B cell (primary cell): ENCODE measurements at regions not wholly inside any gene's neighbourhood (a gene's known extent, or its start where the extent isn't known, plus 50 kb on each side); places are given as distances from the start of the nearest gene placed in this dataset.
"Not testable (repeated sequence)": the region's sequence is repeated elsewhere in the genome, so short reads cannot be mapped to it uniquely, and the experiment has no call there.

Source experiments
- ATAC-seq: fragments of 200-7000 bp; cut with Tn5 transposase; one replicate; pipeline ENCODE4 v1.10.0; 2021; ENCODE audit warnings: low read depth, mild to moderate bottlenecking, moderate number of reproducible peaks, moderate library complexity
- CTCF ChIA-PET: fragments of 350-600 bp; sonication (Branson Sonifier 250); formaldehyde crosslinking; loops from one replicate; lab custom pipeline; 2021; ENCODE audit warnings: antibody characterized with exemption, inconsistent platforms; lab: Charles Lee
- POLR2A ChIA-PET: fragments of 350-600 bp; sonication (Branson Sonifier 250); formaldehyde crosslinking; loops from one replicate; lab custom pipeline; 2021; ENCODE audit warnings: antibody characterized with exemption; lab: Charles Lee
- DNase-seq: peaks from one replicate; pipeline ENCODE4 v3.0.0; 2013
- H2AFZ ChIP-seq: 2 replicates; pipeline ENCODE4 v1.6.1; 2012; ENCODE audit warnings: mild to moderate bottlenecking, low read depth, low read length; ENCODE audit not compliant: insufficient read depth, poor library complexity, severe bottlenecking
- H3K27ac ChIP-seq, 2 donors: 1 replicate in 1 of 2; 2 replicates in 1 of 2; pipeline ENCODE4 v1.5.1; 2012 to 2013; ENCODE audit warnings: low read length in 2 of 2, mild to moderate bottlenecking in 2 of 2, moderate library complexity in 1 of 2
- H3K27me3 ChIP-seq, 4 experiments: fragments of 200-600 bp in 1 of 4; sonication (generic) in 1 of 4; replicated peaks in 1 of 4; 1 replicate in 2 of 4; 2 replicates in 2 of 4; pipeline versions ENCODE4 v1.6.1 to v1.7.0; 2013 to 2016; ENCODE audit warnings: low read length in 3 of 4, mild to moderate bottlenecking in 2 of 4, mixed read lengths in 1 of 4, moderate library complexity in 1 of 4; ENCODE audit not compliant: insufficient read depth in 4 of 4, control insufficient read depth in 3 of 4; ENCODE audit errors: control extremely low read depth in 1 of 4
- H3K36me3 ChIP-seq, 2 experiments: replicated peaks in 1 of 2; 1 replicate in 1 of 2; 2 replicates in 1 of 2; pipeline versions ENCODE4 v1.6.1 to v1.7.1; 2013; ENCODE audit warnings: low read length in 1 of 2; ENCODE audit not compliant: insufficient read depth in 2 of 2, control insufficient read depth in 1 of 2; ENCODE audit errors: control extremely low read depth in 1 of 2, extremely low read depth in 1 of 2
- H3K4me1 ChIP-seq, 2 donors: fragments of 200-600 bp in 1 of 2; sonication (generic) in 1 of 2; 1 replicate in 1 of 2; 2 replicates in 1 of 2; pipeline versions ENCODE4 v1.5.1 to v1.6.1; 2013 to 2017; ENCODE audit warnings: low read length in 2 of 2; ENCODE audit not compliant: control insufficient read depth in 2 of 2, insufficient read depth in 2 of 2
- H3K4me2 ChIP-seq: replicated peaks from 2 replicates; pipeline ENCODE3; 2012; ENCODE audit warnings: mild to moderate bottlenecking, low read depth, low read length; ENCODE audit not compliant: poor library complexity, severe bottlenecking
- H3K4me3 ChIP-seq, 5 experiments: fragments of 200-600 bp in 1 of 5; sonication (generic) in 1 of 5; 1 replicate in 3 of 5; 2 replicates in 2 of 5; pipeline versions ENCODE4 v1.5.1 to v1.7.0; 2011 to 2016; ENCODE audit warnings: low read length in 4 of 5, mild to moderate bottlenecking in 4 of 5, low read depth in 2 of 5, control low read depth in 1 of 5, moderate library complexity in 1 of 5; ENCODE audit not compliant: insufficient read depth in 1 of 5; ENCODE audit errors: control extremely low read depth in 1 of 5, extremely low read depth in 1 of 5
- H3K79me2 ChIP-seq: fragments of 200-600 bp; sonication (generic); one replicate; pipeline ENCODE4 v1.6.0; 2016; ENCODE audit warnings: low read length; ENCODE audit not compliant: control insufficient read depth, insufficient read depth
- H3K9ac ChIP-seq: fragments of 200-600 bp; sonication (generic); 2 replicates; pipeline ENCODE4 v1.6.1; 2017; ENCODE audit warnings: mild to moderate bottlenecking, low read length, moderate library complexity
- H3K9me3 ChIP-seq, 3 donors: one replicate each; pipeline versions ENCODE4 v1.6.1 to v1.7.1; 2013; ENCODE audit warnings: low read length in 2 of 3; ENCODE audit not compliant: control insufficient read depth in 2 of 3, insufficient read depth in 1 of 3; ENCODE audit errors: control extremely low read depth in 1 of 3
- H4K20me1 ChIP-seq: 2 replicates; pipeline ENCODE4 v1.6.0; 2012; ENCODE audit warnings: mild to moderate bottlenecking, low read length; ENCODE audit not compliant: insufficient read depth, control insufficient read depth, poor library complexity, severe bottlenecking
- H3K27ac Mint-ChIP-seq: one replicate; pipeline ENCODE4 v1.8.0; 2021; ENCODE audit warnings: mixed read lengths
- H3K27me3 Mint-ChIP-seq: one replicate; pipeline ENCODE4 v1.8.0; 2021; ENCODE audit warnings: mixed read lengths
- H3K4me1 Mint-ChIP-seq: one replicate; pipeline ENCODE4 v1.8.0; 2021; ENCODE audit warnings: mixed read lengths
- H3K4me3 Mint-ChIP-seq: one replicate; pipeline ENCODE4 v1.8.0; 2021; ENCODE audit warnings: mixed read lengths
- H3K9me3 Mint-ChIP-seq: one replicate; pipeline ENCODE4 v1.8.0; 2022; ENCODE audit warnings: mixed read lengths; ENCODE audit not compliant: insufficient read depth
- EZH2 ChIP-seq: IDR thresholded peaks from 2 replicates; pipeline ENCODE4 v1.6.1; 2012; ENCODE audit warnings: borderline replicate concordance, low read depth, mild to moderate bottlenecking, moderate library complexity, low read length; ENCODE audit not compliant: insufficient read depth, poor library complexity, severe bottlenecking
- whole genome bisulfite sequencing: methylation state at CpG from one replicate; pipeline ENCODE4 v1.1.5; 2013; ENCODE audit warnings: missing lambda C conversion rate; ENCODE audit not compliant: insufficient coverage; 5-methylcytosine and 5-hydroxymethylcytosine counted together
- intact Hi-C: fragments of 100-400 bp; cut with micrococcal nuclease; formaldehyde crosslinking; loops from one replicate; pipeline ENCODE4 v1.10.0; 2022
- TF ChIP-seq, protein P1 (sequence below): fragments of 200-600 bp; IDR thresholded peaks from one replicate; pipeline ENCODE4 v1.8.0; 2022; ENCODE audit warnings: antibody characterized with exemption, mild to moderate bottlenecking

DNA sequence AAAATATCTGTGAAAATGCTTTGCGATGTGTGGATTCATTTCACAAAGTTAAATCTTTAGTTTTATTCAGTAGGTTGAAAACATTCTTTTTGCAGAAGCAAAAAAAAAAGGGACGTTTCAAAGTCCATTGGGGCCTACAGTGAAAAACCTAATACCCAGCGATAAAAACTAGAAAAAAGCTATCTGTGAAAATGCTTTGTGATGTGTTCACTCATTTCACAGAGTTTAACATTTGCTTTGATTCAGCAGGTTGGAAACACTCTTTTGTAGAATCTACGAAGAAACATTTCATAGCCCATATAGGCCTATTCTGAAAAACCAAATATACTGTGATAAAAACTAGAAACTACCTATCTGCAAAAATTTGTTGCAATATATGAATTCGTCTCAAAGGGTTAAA, 113.6 kb upstream of the WSB1 start:
- DNase-seq (no peak), ATAC-seq (no peak)
- Histone ChIP-seq H3K27me3 (no peaks in the 10 kb centered on the region), H3K79me2 (no peaks in the 10 kb centered on the region), H3K36me3 (no peaks in the 10 kb centered on the region), H3K4me2 (no peak overlapping the region), H3K27ac (no peak overlapping the region), H3K9ac (no peak overlapping the region), H3K9me3 (peaks cover 0 to 9% (median 0%) of the 10 kb centered on the region in 3 donors), H3K4me3 (no peak overlapping the region), H4K20me1 (no peaks in the 10 kb centered on the region), H3K4me1 (peaks cover 10 to 15% of the 10 kb centered on the region in 2 donors), H2AFZ (no peak overlapping the region)
- CTCF ChIA-PET: interaction anchor here (1.4 kb wide), 1 partner anchor 56 kb away, joined by 3 read pairs; no protein-coding TSS in a partner anchor
- TF ChIP-seq, protein P1, sequence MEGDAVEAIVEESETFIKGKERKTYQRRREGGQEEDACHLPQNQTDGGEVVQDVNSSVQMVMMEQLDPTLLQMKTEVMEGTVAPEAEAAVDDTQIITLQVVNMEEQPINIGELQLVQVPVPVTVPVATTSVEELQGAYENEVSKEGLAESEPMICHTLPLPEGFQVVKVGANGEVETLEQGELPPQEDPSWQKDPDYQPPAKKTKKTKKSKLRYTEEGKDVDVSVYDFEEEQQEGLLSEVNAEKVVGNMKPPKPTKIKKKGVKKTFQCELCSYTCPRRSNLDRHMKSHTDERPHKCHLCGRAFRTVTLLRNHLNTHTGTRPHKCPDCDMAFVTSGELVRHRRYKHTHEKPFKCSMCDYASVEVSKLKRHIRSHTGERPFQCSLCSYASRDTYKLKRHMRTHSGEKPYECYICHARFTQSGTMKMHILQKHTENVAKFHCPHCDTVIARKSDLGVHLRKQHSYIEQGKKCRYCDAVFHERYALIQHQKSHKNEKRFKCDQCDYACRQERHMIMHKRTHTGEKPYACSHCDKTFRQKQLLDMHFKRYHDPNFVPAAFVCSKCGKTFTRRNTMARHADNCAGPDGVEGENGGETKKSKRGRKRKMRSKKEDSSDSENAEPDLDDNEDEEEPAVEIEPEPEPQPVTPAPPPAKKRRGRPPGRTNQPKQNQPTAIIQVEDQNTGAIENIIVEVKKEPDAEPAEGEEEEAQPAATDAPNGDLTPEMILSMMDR: no peak
- no peak for TF ChIP-seq EZH2
- Mint-ChIP-seq H3K27ac (no peak overlapping the region), H3K27me3 (no peaks in the 10 kb centered on the region), H3K9me3 (no peaks in the 10 kb centered on the region), H3K4me3 (no peak overlapping the region), H3K4me1 (peaks cover 12% of the 10 kb centered on the region)
- POLR2A ChIA-PET: no interaction called here
- no CpG with 5 or more reads among the region's 5 CpGs for WGBS
- intact Hi-C loops: loop anchor here (2.0 kb wide), 1 partner anchor 36 kb away; no protein-coding TSS in a partner anchor

DNA sequence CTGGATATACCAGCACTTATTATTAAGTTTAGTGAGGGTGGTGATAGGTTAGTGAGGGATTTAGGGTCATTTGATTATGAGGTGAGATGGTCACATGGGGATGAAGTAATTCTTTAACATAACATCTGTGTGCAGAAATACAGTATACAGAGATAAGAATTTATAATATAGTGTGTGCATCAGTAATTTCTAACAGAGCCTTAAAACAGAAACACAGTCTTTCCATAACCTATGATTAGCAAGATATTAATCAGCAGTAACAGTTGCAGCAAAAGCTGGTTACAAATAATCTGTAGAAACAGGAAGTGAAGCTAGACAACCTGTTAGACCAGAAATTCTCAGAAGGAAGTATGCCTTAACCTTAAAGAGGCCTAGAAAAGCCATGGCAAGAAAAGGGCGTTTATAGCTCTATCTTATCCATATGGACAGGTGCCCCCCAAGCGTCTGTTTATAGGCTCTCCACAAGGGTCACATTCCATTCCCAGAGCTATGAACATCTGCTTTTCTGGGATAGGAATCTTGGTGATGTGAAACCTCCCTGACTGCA, 112.5 kb upstream of the WSB1 start:
- peak; percentile 57 for DNase-seq
- H3K4me3 Mint-ChIP-seq, H3K27me3 Mint-ChIP-seq, H3K4me3 ChIP-seq, H4K20me1 ChIP-seq, H3K9me3 Mint-ChIP-seq, H3K36me3 ChIP-seq, H3K27me3 ChIP-seq, H3K9me3 ChIP-seq, ATAC-seq, H3K79me2 ChIP-seq, H3K9ac ChIP-seq, POLR2A ChIA-PET: not testable (repeated sequence)
- peaks cover 12% of the 10 kb centered on the region for H3K4me1 Mint-ChIP-seq
- Histone ChIP-seq H2AFZ (peak overlapping the region; percentile 49), H3K4me2 (peak overlapping the region; percentile 25), H3K4me1 (peaks cover 10 to 15% of the 10 kb centered on the region in 2 donors), H3K27ac (peak overlapping the region in 1 of 2 donors; percentile 64)
- H3K27ac Mint-ChIP-seq: peak overlapping the region; percentile 83
- intact Hi-C loops: loop anchor here (2.0 kb wide), 1 partner anchor 35 kb away; no protein-coding TSS in a partner anchor
- WGBS: 53% methylated on average over 2 of the region's 2 CpGs
- CTCF ChIA-PET: interaction anchor here (0.6 to 1.1 kb wide), 5 partner anchors 10 to 421 kb away, joined by 3 to 5 read pairs (median 3); no protein-coding TSS in a partner anchor
